Mesodermal cell (in vitro differentiated cells): ENCODE measurements at regions not wholly inside any gene's neighbourhood (a gene's known extent, or its start where the extent isn't known, plus 50 kb on each side); places are given as distances from the start of the nearest gene placed in this dataset.
"Not testable (repeated sequence)": the region's sequence is repeated elsewhere in the genome, so short reads cannot be mapped to it uniquely, and the experiment has no call there.

Experiments
- H3K27ac ChIP-seq: 2 replicates; pipeline ENCODE4 v1.7.0; 2013; ENCODE audit warnings: mild to moderate bottlenecking, low read depth, low read length, moderate library complexity; ENCODE audit not compliant: severe bottlenecking
- H3K36me3 ChIP-seq: 2 replicates; pipeline ENCODE4 v1.7.1; 2013; ENCODE audit warnings: mild to moderate bottlenecking, low read length, moderate library complexity; ENCODE audit not compliant: control insufficient read depth, insufficient read depth
- H3K4me1 ChIP-seq: one replicate; pipeline ENCODE4 v1.7.1; 2013; ENCODE audit warnings: mild to moderate bottlenecking, low read length; ENCODE audit not compliant: insufficient read depth, control insufficient read depth, poor library complexity, severe bottlenecking
- H3K4me3 ChIP-seq: 2 replicates; pipeline ENCODE4 v1.7.0; 2013; ENCODE audit warnings: low read length, control low read depth, mild to moderate bottlenecking; ENCODE audit not compliant: insufficient read depth, poor library complexity, severe bottlenecking; ENCODE audit errors: extremely low read depth
- H3K9me3 ChIP-seq: 2 replicates; pipeline ENCODE4 v1.7.1; 2013; ENCODE audit warnings: mild to moderate bottlenecking, low read length, moderate library complexity; ENCODE audit not compliant: control insufficient read depth
- WGBS, 2 experiments: methylation state at CpG; one replicate each; pipeline ENCODE4 v1.1.5; 2013; ENCODE audit warnings: missing lambda C conversion rate in 2 of 2; ENCODE audit not compliant: insufficient coverage in 2 of 2; 5-methylcytosine and 5-hydroxymethylcytosine counted together

DNA sequence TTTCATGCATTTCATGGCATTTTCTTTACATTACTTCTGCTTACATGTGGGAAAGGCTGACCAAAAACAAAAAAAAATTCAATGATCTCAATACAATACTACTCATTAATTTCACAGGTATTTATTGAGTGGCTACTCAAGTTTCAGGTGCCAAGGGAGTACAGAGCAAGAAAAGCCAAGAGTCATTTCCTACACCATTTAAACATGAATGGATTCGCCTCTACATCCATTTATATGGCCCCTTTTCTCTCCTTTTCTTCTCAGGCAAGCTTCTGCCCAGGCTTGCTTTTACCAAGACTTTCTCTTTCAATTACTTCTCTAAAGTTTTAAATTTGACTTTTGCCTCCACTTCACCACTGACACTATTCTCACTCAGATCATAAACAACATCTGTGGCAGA, 1603.1 kb upstream of the CELF4 start:
- Histone ChIP-seq H3K9me3 (no peaks in the 10 kb centered on the region), H3K4me3 (no peak overlapping the region), H3K27ac (no peak overlapping the region), H3K36me3 (no peaks in the 10 kb centered on the region), H3K4me1 (no peaks in the 10 kb centered on the region)
- 80 to 92% methylated on average over 1 of the region's 1 CpG for WGBS, 2 experiments

- H3K9me3 ChIP-seq, result no peaks in the 10 kb centered on the region
- H3K27ac ChIP-seq, result no peak overlapping the region
- no peaks in the 10 kb centered on the region for H3K4me1 ChIP-seq
- H3K4me3 ChIP-seq, result no peak overlapping the region
- no peaks in the 10 kb centered on the region for H3K36me3 ChIP-seq
- 95% methylated on average over 2 of the region's 2 CpGs; no CpG with 5 or more reads in 1 of the 2 experiments for whole genome bisulfite sequencing, 2 experiments
Observed at GRCh38 chr18:39167990-39168389, 1602.4 kb upstream of the CELF4 start.

GRCh38 chr18:39166776-39167175, 1601.2 kb upstream of the CELF4 start:
- Histone ChIP-seq H3K9me3 (no peaks in the 10 kb centered on the region), H3K36me3 (no peaks in the 10 kb centered on the region), H3K27ac (no peak overlapping the region), H3K4me1 (no peaks in the 10 kb centered on the region), H3K4me3 (no peak overlapping the region)

DNA sequence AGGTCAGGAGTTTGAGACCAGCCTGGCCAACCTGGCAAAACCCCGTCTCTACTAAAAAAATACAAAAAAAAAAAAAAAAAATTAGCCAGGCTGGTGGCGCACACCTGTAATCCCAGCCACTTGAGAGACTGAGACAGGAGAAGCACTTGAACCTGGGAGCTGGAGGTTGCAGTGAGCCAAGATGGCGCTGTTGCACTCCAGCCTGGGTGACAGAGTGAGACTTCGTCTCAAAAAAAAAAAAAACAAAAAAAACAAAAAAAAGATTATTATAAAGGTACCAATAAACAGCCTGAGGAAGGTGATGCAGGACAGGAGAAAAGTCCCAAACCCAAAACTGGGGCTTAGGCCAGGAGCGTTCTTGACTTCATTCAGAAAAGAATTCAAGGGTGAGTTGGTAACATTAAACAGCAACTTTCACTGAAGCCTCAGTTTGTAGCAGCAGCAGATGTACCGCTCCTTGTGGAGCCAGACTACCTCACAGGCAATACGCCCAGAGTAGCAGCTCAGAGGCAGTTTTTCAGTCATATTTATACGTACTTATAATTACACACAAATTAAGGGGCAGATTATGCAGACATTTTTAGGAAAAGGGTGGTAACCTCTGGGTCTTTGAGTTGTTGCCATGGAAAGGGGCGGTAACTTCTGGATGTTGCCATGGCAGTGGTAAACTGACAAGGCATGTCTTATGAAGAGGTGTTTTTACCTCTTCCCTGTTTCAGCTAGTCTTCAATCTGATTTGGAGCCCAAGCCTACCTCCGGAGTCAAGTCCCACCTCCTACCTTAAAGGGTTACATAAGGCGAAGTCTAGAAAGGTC, 1596.6 kb upstream of the CELF4 start:
- no peaks in the 10 kb centered on the region for H3K4me1 ChIP-seq
- H3K9me3 ChIP-seq, result no peaks in the 10 kb centered on the region
- WGBS, 2 experiments, result 93 to 100% methylated on average over 3 of the region's 11 CpGs
- H3K4me3 ChIP-seq, result no peak overlapping the region
- H3K36me3 ChIP-seq, result no peaks in the 10 kb centered on the region
- H3K27ac ChIP-seq, result no peak overlapping the region

DNA sequence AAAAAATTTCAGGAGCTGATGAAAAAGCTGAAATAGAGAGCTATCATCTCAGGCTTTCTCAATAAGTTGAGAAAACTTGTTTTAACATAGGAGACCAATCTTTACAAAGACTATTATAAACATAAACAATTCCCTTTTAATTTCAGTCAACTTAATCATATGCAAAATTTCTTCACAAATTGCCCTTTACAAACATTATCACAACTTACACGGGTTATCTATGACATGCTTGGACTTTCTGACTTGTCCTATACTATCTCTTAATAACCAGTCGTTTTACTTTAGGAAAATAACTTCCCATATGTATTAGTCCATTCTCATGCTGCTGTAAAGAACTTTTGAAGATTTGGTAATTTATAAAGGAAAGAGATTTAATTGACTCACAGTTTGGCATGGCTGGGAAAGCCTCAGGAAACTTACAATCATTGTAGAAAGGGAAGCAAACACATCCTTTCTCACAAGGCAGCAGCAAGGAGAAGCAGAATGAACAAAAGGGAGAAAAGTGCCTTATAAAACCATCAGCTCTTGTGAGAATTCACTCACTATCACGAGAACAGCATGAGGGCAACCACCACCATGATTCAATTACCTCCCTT, 1583.7 kb upstream of the CELF4 start:
- Histone ChIP-seq H3K4me1 (no peaks in the 10 kb centered on the region), H3K4me3 (no peak overlapping the region), H3K36me3 (no peaks in the 10 kb centered on the region), H3K9me3 (peaks cover 36% of the 10 kb centered on the region), H3K27ac (no peak overlapping the region)
- WGBS, 2 experiments, result 88 to 89% methylated on average over 1 to 2 of the region's 3 CpGs

DNA sequence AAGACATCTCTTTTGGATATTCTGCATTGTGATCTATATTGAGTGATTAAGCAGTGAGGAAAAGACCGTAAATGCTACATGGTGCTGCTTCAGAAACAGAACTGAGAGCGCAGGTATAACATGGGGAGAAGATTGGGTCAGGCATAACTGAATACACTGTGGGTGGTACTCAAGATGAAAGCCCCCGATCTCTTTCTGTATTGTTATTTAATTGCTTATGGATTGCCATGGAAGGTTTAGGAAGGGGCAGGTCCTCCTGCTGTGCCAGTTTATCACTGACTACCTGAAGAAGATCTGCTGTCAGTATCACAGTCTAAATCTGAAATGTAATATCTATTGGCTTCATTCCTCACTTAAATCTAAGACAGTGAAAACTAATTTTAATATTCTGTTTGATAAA, 1568.7 kb upstream of the CELF4 start:
- Histone ChIP-seq H3K27ac (no peak overlapping the region), H3K36me3 (no peaks in the 10 kb centered on the region), H3K4me3 (no peak overlapping the region), H3K9me3 (no peaks in the 10 kb centered on the region), H3K4me1 (no peaks in the 10 kb centered on the region)
- 66 to 76% methylated on average over 2 to 3 of the region's 3 CpGs for WGBS, 2 experiments

GRCh38 chr18:39127538-39127937, 1561.9 kb upstream of the CELF4 start:
- not testable (repeated sequence) for H3K4me1 ChIP-seq, H3K27ac ChIP-seq
- 85% methylated on average over 3 of the region's 3 CpGs; no CpG with 5 or more reads in 1 of the 2 experiments for WGBS, 2 experiments

DNA sequence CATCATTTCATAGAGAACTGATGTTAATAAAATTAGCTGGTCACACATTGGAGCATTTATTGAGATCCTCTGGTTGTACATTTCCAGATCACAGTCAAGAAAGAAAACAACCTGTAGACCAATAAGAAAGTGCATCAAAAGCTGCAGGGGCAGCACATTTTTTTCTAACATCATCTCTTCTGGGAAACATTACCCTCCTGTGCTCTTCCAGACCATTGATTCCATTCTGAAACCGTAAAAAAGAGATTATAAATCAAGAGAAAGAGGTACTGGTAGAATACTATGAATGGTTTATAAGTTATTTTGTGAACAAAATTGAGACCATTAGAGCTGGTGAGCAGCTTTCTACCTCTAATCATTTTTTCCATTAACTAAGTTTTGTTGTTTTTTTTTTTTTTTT, 1548.2 kb upstream of the CELF4 start:
- H3K4me3 ChIP-seq, result no peak overlapping the region
- no peaks in the 10 kb centered on the region for H3K4me1 ChIP-seq
- WGBS, 2 experiments, result no CpG with 5 or more reads among the region's 1 CpG

More at GRCh38 chr18:39127538-39127937, 1561.9 kb upstream of the CELF4 start:
- not testable (repeated sequence) for H3K9me3 ChIP-seq, H3K4me3 ChIP-seq, H3K36me3 ChIP-seq

GRCh38 chr18:39105104-39105503, 1539.5 kb upstream of the CELF4 start:
- Histone ChIP-seq H3K9me3 (no peaks in the 10 kb centered on the region), H3K4me3 (no peak overlapping the region), H3K4me1 (no peaks in the 10 kb centered on the region), H3K27ac (no peak overlapping the region), H3K36me3 (no peaks in the 10 kb centered on the region)
- WGBS, 2 experiments, result 75% methylated on average over 3 of the region's 4 CpGs; no CpG with 5 or more reads in 1 of the 2 experiments

More for the DNA sequence above, 1548.2 kb upstream of the CELF4 start:
- H3K9me3 ChIP-seq, result no peaks in the 10 kb centered on the region
- H3K36me3 ChIP-seq, result no peaks in the 10 kb centered on the region
- H3K27ac ChIP-seq, result no peak overlapping the region

GRCh38 chr18:39072970-39073369, 1507.4 kb upstream of the CELF4 start:
- Histone ChIP-seq H3K27ac (no peak overlapping the region), H3K4me1 (no peaks in the 10 kb centered on the region), H3K4me3 (no peak overlapping the region), H3K9me3 (no peaks in the 10 kb centered on the region), H3K36me3 (no peaks in the 10 kb centered on the region)
- 92 to 100% methylated on average over 1 to 2 of the region's 3 CpGs for WGBS, 2 experiments

DNA sequence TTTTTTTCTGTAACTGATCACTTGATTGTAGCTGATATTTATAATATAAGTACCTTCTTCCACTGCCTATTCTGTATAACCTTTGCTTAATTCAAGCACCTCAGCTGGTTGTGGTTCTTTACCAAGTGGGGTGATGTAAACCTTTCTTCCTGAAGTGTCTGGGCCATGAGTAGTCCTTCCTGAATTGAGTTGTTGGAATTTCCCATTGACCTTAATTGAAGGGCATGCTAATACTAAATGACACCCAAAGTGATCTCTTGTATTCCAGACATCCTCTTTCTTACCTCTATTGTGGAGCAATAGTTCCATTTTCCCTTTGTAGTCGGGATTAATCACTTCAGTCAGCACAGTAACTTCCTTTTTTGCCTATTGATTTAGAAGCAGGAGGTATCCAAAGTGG, 1496.8 kb upstream of the CELF4 start:
- Histone ChIP-seq H3K27ac (no peak overlapping the region), H3K36me3 (no peaks in the 10 kb centered on the region), H3K9me3 (no peaks in the 10 kb centered on the region), H3K4me3 (no peak overlapping the region), H3K4me1 (no peaks in the 10 kb centered on the region)
- WGBS, 2 experiments, result no CpG with 5 or more reads among the region's 1 CpG
